K562 (cell line): ENCODE measurements at regions not wholly inside any gene's neighbourhood (a gene's known extent, or its start where the extent isn't known, plus 50 kb on each side); places are given as distances from the start of the nearest gene placed in this dataset.

Experiments
- ATAC-seq: fragments of 200-7000 bp; cut with Tn5 transposase; 3 replicates; pipeline ENCODE4 v1.9.1; 2020; ENCODE audit warnings: moderate library complexity
- BruUV-seq: library from RNA; stranded (reverse); fragments of 400-500 nt; replicated peaks from 2 replicates; lab custom pipeline; 2021; lab: Mats Ljungman, UMichigan
- CTCF ChIA-PET: fragments of 300-600 bp; formaldehyde crosslinking; extraction: SDS; loops from one replicate; lab custom pipeline; 2021; ENCODE audit warnings: low intra/inter-chr PET ratio; lab: Yijun Ruan, JAX
- POLR2A ChIA-PET: fragments of 300-600, 350-650 bp; sonication (Branson Sonifier 250); formaldehyde crosslinking; extraction: SDS; loops from one replicate; lab custom pipeline; 2021; ENCODE audit warnings: antibody characterized with exemption, inconsistent platforms; lab: Yijun Ruan, JAX
- DNase-seq, 4 experiments: peaks; one replicate each; pipeline versions ENCODE4 v3.0.0 to v3.0.0-alpha.2; 2011 to 2018; ENCODE audit warnings: low spot score in 3 of 4, mixed read lengths in 3 of 4; ENCODE audit errors: extremely low read depth in 1 of 4
- FAIRE-seq: peaks from 2 replicates; lab custom pipeline; 2011; peaks lifted over from hg19 to GRCh38; lab: Jason Lieb, UNC
- H2AFZ ChIP-seq: 2 replicates; pipeline ENCODE4 v1.6.0; 2011; ENCODE audit warnings: low read depth, low read length, control low read depth, inconsistent platforms
- H3K27ac ChIP-seq: fragments of 200-600 bp; 3 replicates; pipeline ENCODE4 v1.8.0; 2011; ENCODE audit warnings: low read depth, mild to moderate bottlenecking, control low read depth, inconsistent platforms, low read length, moderate library complexity, mixed read lengths; ENCODE audit errors: extremely low read depth
- H3K27me3 ChIP-seq, 2 experiments: fragments of 300-600 bp in 1 of 2; 2 replicates in 1 of 2; 3 replicates in 1 of 2; pipeline versions ENCODE4 v1.6.0 to v1.8.0; 2011; ENCODE audit warnings: inconsistent platforms in 2 of 2, low read length in 2 of 2, mild to moderate bottlenecking in 1 of 2, mixed read lengths in 1 of 2, moderate library complexity in 1 of 2; ENCODE audit not compliant: control insufficient read depth in 2 of 2, insufficient read depth in 2 of 2
- H3K36me3 ChIP-seq: fragments of 300-600 bp; 3 replicates; pipeline ENCODE4 v1.8.0; 2011; ENCODE audit warnings: mild to moderate bottlenecking, low read length, inconsistent platforms; ENCODE audit not compliant: control insufficient read depth, insufficient read depth
- H3K4me1 ChIP-seq, 2 experiments: fragments of 200-600 bp in 1 of 2; replicated peaks in 1 of 2; 2 replicates in 1 of 2; 3 replicates in 1 of 2; pipeline versions ENCODE4 v1.5.1 to v1.8.0; 2011; ENCODE audit warnings: inconsistent platforms in 2 of 2, low read length in 2 of 2, mild to moderate bottlenecking in 1 of 2, mixed read lengths in 1 of 2, moderate library complexity in 1 of 2; ENCODE audit not compliant: control insufficient read depth in 2 of 2, insufficient read depth in 2 of 2
- H3K4me2 ChIP-seq: 2 replicates; pipeline ENCODE4 v1.6.1; 2011; ENCODE audit warnings: low read length, control low read depth, inconsistent platforms, mixed read lengths; ENCODE audit not compliant: insufficient read depth
- H3K4me3 ChIP-seq: fragments of 200-600 bp; sonication (generic), shearing (Covaris generic); 2 replicates; pipeline ENCODE4 v1.5.1; 2016; ENCODE audit warnings: control low read depth, inconsistent platforms
- H3K79me2 ChIP-seq: fragments of 200-600 bp; 3 replicates; pipeline ENCODE4 v1.8.0; 2011; ENCODE audit warnings: low read length, inconsistent platforms; ENCODE audit not compliant: control insufficient read depth, insufficient read depth
- H3K9ac ChIP-seq, 2 experiments: 2 replicates each; pipeline versions ENCODE4 v1.6.0 to v1.6.1; 2011; ENCODE audit warnings: low read depth in 2 of 2, low read length in 2 of 2, control low read depth in 1 of 2, inconsistent platforms in 1 of 2, mild to moderate bottlenecking in 1 of 2, mixed read lengths in 1 of 2; ENCODE audit not compliant: insufficient read depth in 1 of 2
- H3K9me1 ChIP-seq: one replicate; pipeline ENCODE4 v1.6.0; 2011; ENCODE audit warnings: inconsistent platforms, mild to moderate bottlenecking, low read length, moderate library complexity; ENCODE audit not compliant: control insufficient read depth, insufficient read depth
- H3K9me3 ChIP-seq: replicated peaks from 2 replicates; pipeline ENCODE4 v1.5.1; 2011; ENCODE audit warnings: low read depth, low read length, inconsistent platforms; ENCODE audit not compliant: control insufficient read depth, insufficient read depth
- H4K20me1 ChIP-seq: replicated peaks from 2 replicates; pipeline ENCODE4 v1.6.1; 2011; ENCODE audit warnings: low read length, inconsistent platforms, mixed read lengths; ENCODE audit not compliant: control insufficient read depth, insufficient read depth
- CXXC5 ChIP-seq: fragments of 250-450 bp; sonication (Bioruptor Pico); IDR thresholded peaks from 2 replicates; pipeline ENCODE4 v1.8.0; 2022; ENCODE audit warnings: inconsistent platforms, mild to moderate bottlenecking, moderate library complexity
- ELF4 ChIP-seq: fragments of 450-650 bp; formaldehyde crosslinking; IDR thresholded peaks from 2 replicates; pipeline ENCODE4 v1.4.0; 2022; ENCODE audit warnings: missing genetic modification characterization
- GTF2A2 ChIP-seq: IDR thresholded peaks from 2 replicates; pipeline ENCODE4 v1.6.1; 2016; ENCODE audit warnings: mild to moderate bottlenecking, missing genetic modification characterization, missing compliant biosample characterization
- NCOA6 ChIP-seq: fragments of 450-650 bp; IDR thresholded peaks from 2 replicates; pipeline ENCODE4 v1.6.1; 2017; ENCODE audit warnings: mild to moderate bottlenecking
- RUNX1 ChIP-seq: sonication (generic); IDR thresholded peaks from 2 replicates; pipeline ENCODE4 v1.6.1; 2016; ENCODE audit warnings: antibody characterized with exemption, low read depth
- ZNF717 ChIP-seq: fragments of 250-450 bp; sonication (Bioruptor Pico); IDR thresholded peaks from 2 replicates; pipeline ENCODE4 v1.5.0; 2021
- WGBS: fragments of 100-300 bp; shearing (Covaris generic); methylation state at CpG from one replicate; pipeline ENCODE4 v1.1.6; 2016; ENCODE audit warnings: low coverage, mixed read lengths; ENCODE audit not compliant: insufficient coverage; ENCODE audit errors: missing lambda C conversion rate; 5-methylcytosine and 5-hydroxymethylcytosine counted together
- in situ Hi-C: fragments of 300-500 bp; cut with MboI; formaldehyde crosslinking; loops from 4 replicates; pipeline ENCODE4 v1.15.0; 2018; ENCODE audit warnings: inconsistent platforms, mixed read lengths
- intact Hi-C: fragments of 100-400 bp; cut with micrococcal nuclease; formaldehyde crosslinking; loops from 2 replicates; pipeline ENCODE4 v1.14.2; 2022
- TF ChIP-seq, protein P1 (sequence below): fragments of 450-650 bp; formaldehyde crosslinking; IDR thresholded peaks from 2 replicates; pipeline ENCODE4 v1.4.0; 2020; ENCODE audit warnings: mild to moderate bottlenecking, moderate library complexity
- TF ChIP-seq, protein P2 (sequence below): sonication (generic); formaldehyde crosslinking; IDR thresholded peaks from 2 replicates; pipeline ENCODE4 v1.8.0; 2022; ENCODE audit warnings: mild to moderate bottlenecking, missing genetic modification reagents

DNA sequence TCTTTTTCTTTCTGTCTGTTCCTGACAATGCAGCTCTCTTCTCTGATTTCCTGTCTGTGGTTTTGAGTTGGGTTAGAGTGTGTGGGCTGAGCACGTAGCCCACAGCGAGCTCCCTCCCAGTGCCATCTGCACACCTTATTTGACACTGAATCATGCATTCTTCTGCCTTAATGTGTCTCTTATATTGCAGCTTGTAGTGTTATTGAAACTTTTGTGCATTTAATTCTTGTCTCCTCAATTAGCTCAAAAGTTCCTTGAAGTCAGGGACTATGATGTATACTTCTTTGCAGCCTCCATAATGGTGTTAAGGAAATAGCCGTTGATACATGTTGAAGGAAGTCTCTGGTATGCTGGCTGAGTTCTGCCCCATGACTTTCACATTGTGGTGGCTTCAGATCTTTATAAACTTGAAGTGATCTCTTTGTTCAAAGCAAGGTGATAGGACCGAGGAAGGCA, 576.2 kb upstream of the CLINT1 start:
- FAIRE-seq = no peak
- no TSS peak for BruUV-seq
- Histone ChIP-seq H3K9me1 (no peaks in the 10 kb centered on the region), H3K79me2 (no peaks in the 10 kb centered on the region), H3K36me3 (no peaks in the 10 kb centered on the region), H4K20me1 (no peaks in the 10 kb centered on the region), H3K9me3 (no peaks in the 10 kb centered on the region), H3K27ac (no peak overlapping the region), H3K4me3 (no peak overlapping the region), H3K27me3 (no peaks in the 10 kb centered on the region), H3K4me2 (no peak overlapping the region), H2AFZ (no peak overlapping the region), H3K4me1 (no peaks in the 10 kb centered on the region), H3K9ac (no peak overlapping the region)
- ChIA-PET CTCF (no interaction called here), POLR2A (no interaction called here)
- no peak for ATAC-seq
- whole genome bisulfite sequencing = 0% methylated on average over 4 of the region's 4 CpGs
- DNase-seq = no peak
- in situ Hi-C loops = no loop called here
- TF ChIP-seq NCOA6 = no peak
- no peak for TF ChIP-seq RUNX1
- TF ChIP-seq ELF4 (CRISPR knock-in tag) = no peak
- no peak for TF ChIP-seq GTF2A2
- TF ChIP-seq ZNF717 = no peak
- TF ChIP-seq, protein P1, sequence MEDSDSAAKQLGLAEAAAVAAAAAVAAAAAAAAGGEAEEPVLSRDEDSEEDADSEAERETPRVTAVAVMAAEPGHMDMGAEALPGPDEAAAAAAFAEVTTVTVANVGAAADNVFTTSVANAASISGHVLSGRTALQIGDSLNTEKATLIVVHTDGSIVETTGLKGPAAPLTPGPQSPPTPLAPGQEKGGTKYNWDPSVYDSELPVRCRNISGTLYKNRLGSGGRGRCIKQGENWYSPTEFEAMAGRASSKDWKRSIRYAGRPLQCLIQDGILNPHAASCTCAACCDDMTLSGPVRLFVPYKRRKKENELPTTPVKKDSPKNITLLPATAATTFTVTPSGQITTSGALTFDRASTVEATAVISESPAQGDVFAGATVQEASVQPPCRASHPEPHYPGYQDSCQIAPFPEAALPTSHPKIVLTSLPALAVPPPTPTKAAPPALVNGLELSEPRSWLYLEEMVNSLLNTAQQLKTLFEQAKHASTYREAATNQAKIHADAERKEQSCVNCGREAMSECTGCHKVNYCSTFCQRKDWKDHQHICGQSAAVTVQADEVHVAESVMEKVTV (CRISPR knock-in tag) = no peak
- TF ChIP-seq, protein P2, sequence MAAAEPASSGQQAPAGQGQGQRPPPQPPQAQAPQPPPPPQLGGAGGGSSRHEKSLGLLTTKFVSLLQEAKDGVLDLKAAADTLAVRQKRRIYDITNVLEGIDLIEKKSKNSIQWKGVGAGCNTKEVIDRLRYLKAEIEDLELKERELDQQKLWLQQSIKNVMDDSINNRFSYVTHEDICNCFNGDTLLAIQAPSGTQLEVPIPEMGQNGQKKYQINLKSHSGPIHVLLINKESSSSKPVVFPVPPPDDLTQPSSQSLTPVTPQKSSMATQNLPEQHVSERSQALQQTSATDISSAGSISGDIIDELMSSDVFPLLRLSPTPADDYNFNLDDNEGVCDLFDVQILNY (CRISPR knock-in tag) = no peak
- no peak for TF ChIP-seq CXXC5
- intact Hi-C loops = no loop called here
